Hepatocyte (in vitro differentiated cells): ENCODE measurements at regions not wholly inside any gene's neighbourhood (a gene's known extent, or its start where the extent isn't known, plus 50 kb on each side); places are given as distances from the start of the nearest gene placed in this dataset.
"Not testable (repeated sequence)": the region's sequence is repeated elsewhere in the genome, so short reads cannot be mapped to it uniquely, and the experiment has no call there.

Experiments used
- EZH2phosphoT487 ChIP-seq: fragments of 200-600 bp; sonication (generic); IDR thresholded peaks from one replicate; pipeline ENCODE4 v1.6.1; 2018; ENCODE audit warnings: antibody characterized with exemption, mild to moderate bottlenecking, low read depth, moderate library complexity; ENCODE audit not compliant: unreplicated experiment, severe bottlenecking
- TF ChIP-seq, protein P1 (sequence below): fragments of 200-600 bp; sonication (generic); IDR thresholded peaks from 2 replicates; pipeline ENCODE4 v1.5.1; 2016; ENCODE audit warnings: antibody characterized with exemption, mild to moderate bottlenecking; ENCODE audit not compliant: poor library complexity

- TF ChIP-seq, protein P1, sequence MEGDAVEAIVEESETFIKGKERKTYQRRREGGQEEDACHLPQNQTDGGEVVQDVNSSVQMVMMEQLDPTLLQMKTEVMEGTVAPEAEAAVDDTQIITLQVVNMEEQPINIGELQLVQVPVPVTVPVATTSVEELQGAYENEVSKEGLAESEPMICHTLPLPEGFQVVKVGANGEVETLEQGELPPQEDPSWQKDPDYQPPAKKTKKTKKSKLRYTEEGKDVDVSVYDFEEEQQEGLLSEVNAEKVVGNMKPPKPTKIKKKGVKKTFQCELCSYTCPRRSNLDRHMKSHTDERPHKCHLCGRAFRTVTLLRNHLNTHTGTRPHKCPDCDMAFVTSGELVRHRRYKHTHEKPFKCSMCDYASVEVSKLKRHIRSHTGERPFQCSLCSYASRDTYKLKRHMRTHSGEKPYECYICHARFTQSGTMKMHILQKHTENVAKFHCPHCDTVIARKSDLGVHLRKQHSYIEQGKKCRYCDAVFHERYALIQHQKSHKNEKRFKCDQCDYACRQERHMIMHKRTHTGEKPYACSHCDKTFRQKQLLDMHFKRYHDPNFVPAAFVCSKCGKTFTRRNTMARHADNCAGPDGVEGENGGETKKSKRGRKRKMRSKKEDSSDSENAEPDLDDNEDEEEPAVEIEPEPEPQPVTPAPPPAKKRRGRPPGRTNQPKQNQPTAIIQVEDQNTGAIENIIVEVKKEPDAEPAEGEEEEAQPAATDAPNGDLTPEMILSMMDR, result not testable (repeated sequence)
- not testable (repeated sequence) for TF ChIP-seq EZH2phosphoT487
These were observed 158.8 kb downstream of the CRLF2 start for GRCh38 chrX:1053600-1053999.
